B cell (primary cell): ENCODE measurements at regions not wholly inside any gene's neighbourhood (a gene's known extent, or its start where the extent isn't known, plus 50 kb on each side); places are given as distances from the start of the nearest gene placed in this dataset.
"Not testable (repeated sequence)": the region's sequence is repeated elsewhere in the genome, so short reads cannot be mapped to it uniquely, and the experiment has no call there.

Source experiments
- EZH2 ChIP-seq: IDR thresholded peaks from 2 replicates; pipeline ENCODE4 v1.6.1; 2012; ENCODE audit warnings: borderline replicate concordance, low read depth, mild to moderate bottlenecking, moderate library complexity, low read length; ENCODE audit not compliant: insufficient read depth, poor library complexity, severe bottlenecking
- TF ChIP-seq, protein P1 (sequence below): fragments of 200-600 bp; IDR thresholded peaks from one replicate; pipeline ENCODE4 v1.8.0; 2022; ENCODE audit warnings: antibody characterized with exemption, mild to moderate bottlenecking

- TF ChIP-seq EZH2, result not testable (repeated sequence)
- TF ChIP-seq, protein P1, sequence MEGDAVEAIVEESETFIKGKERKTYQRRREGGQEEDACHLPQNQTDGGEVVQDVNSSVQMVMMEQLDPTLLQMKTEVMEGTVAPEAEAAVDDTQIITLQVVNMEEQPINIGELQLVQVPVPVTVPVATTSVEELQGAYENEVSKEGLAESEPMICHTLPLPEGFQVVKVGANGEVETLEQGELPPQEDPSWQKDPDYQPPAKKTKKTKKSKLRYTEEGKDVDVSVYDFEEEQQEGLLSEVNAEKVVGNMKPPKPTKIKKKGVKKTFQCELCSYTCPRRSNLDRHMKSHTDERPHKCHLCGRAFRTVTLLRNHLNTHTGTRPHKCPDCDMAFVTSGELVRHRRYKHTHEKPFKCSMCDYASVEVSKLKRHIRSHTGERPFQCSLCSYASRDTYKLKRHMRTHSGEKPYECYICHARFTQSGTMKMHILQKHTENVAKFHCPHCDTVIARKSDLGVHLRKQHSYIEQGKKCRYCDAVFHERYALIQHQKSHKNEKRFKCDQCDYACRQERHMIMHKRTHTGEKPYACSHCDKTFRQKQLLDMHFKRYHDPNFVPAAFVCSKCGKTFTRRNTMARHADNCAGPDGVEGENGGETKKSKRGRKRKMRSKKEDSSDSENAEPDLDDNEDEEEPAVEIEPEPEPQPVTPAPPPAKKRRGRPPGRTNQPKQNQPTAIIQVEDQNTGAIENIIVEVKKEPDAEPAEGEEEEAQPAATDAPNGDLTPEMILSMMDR, result not testable (repeated sequence)
These were observed 67.7 kb upstream of the LYZL2 start for GRCh38 chr10:30697221-30697620.
